MM.1S (cell line): ENCODE measurements at regions not wholly inside any gene's neighbourhood (a gene's known extent, or its start where the extent isn't known, plus 50 kb on each side); places are given as distances from the start of the nearest gene placed in this dataset.

Experiments
- DNase-seq: peaks from one replicate; pipeline ENCODE4 v3.0.0-alpha.2; 2015
- H2AFZ ChIP-seq: fragments of 300-600 bp; sonication (generic); 2 replicates; pipeline ENCODE4 v1.6.0; 2016; ENCODE audit warnings: antibody characterized with exemption, low read length
- H3F3A ChIP-seq: fragments of 300-600 bp; sonication (generic); 2 replicates; pipeline ENCODE4 v1.6.1; 2016; ENCODE audit warnings: mild to moderate bottlenecking, antibody characterized with exemption, low read length, moderate library complexity, mixed read lengths; ENCODE audit not compliant: insufficient read depth
- H3K27ac ChIP-seq: fragments of 300-600 bp; sonication (generic); 2 replicates; pipeline ENCODE4 v1.5.1; 2016; ENCODE audit warnings: mild to moderate bottlenecking, low read length
- H3K27me3 ChIP-seq: fragments of 300-600 bp; sonication (generic); replicated peaks from 2 replicates; pipeline ENCODE4 v1.6.0; 2016; ENCODE audit warnings: low read length; ENCODE audit not compliant: insufficient read depth
- H3K36me3 ChIP-seq: fragments of 300-600 bp; sonication (generic); replicated peaks from 2 replicates; pipeline ENCODE4 v1.6.1; 2016; ENCODE audit warnings: mild to moderate bottlenecking, low read length, mixed read lengths; ENCODE audit not compliant: insufficient read depth
- H3K4me1 ChIP-seq: fragments of 300-600 bp; sonication (generic); 2 replicates; pipeline ENCODE4 v1.6.1; 2016; ENCODE audit warnings: low read length, mixed read lengths
- H3K4me2 ChIP-seq: fragments of 300-600 bp; sonication (generic); 2 replicates; pipeline ENCODE4 v1.6.0; 2016; ENCODE audit warnings: low read depth, low read length
- H3K4me3 ChIP-seq: fragments of 300-600 bp; sonication (generic); 2 replicates; pipeline ENCODE4 v1.5.1; 2016; ENCODE audit warnings: low read length, mixed read lengths
- H3K79me2 ChIP-seq: fragments of 300-600 bp; sonication (generic); 2 replicates; pipeline ENCODE4 v1.6.1; 2016; ENCODE audit warnings: mixed run types, low read length, mixed read lengths
- H3K9ac ChIP-seq: fragments of 300-600 bp; sonication (generic); 2 replicates; pipeline ENCODE4 v1.6.1; 2016; ENCODE audit warnings: low read length, mixed read lengths
- H3K9me2 ChIP-seq: fragments of 300-600 bp; sonication (generic); replicated peaks from 2 replicates; pipeline ENCODE4 v1.6.1; 2016; ENCODE audit warnings: mild to moderate bottlenecking, low read length, mixed read lengths; ENCODE audit not compliant: insufficient read depth
- H3K9me3 ChIP-seq: fragments of 300-600 bp; sonication (generic); replicated peaks from 2 replicates; pipeline ENCODE4 v1.6.1; 2016; ENCODE audit warnings: mild to moderate bottlenecking, low read length, mixed read lengths; ENCODE audit not compliant: insufficient read depth
- H4K20me1 ChIP-seq: fragments of 300-600 bp; sonication (generic); 2 replicates; pipeline ENCODE4 v1.6.1; 2016; ENCODE audit warnings: mild to moderate bottlenecking, low read length, moderate library complexity, mixed read lengths; ENCODE audit not compliant: insufficient read depth
- EZH2 ChIP-seq: fragments of 300-600 bp; sonication (generic); optimal IDR thresholded peaks from 2 replicates; pipeline ENCODE3; 2017; ENCODE audit warnings: low read depth, mild to moderate bottlenecking, antibody characterized with exemption, low read length, mixed read lengths
- EZH2phosphoT487 ChIP-seq: fragments of 300-600 bp; sonication (generic); IDR thresholded peaks from 2 replicates; pipeline ENCODE4 v1.6.1; 2018; ENCODE audit warnings: antibody characterized with exemption, low read length
- TF ChIP-seq, protein P1 (sequence below): fragments of 300-600 bp; sonication (generic); IDR thresholded peaks from 2 replicates; pipeline ENCODE4 v1.5.1; 2016; ENCODE audit warnings: antibody characterized with exemption, low read length, mixed read lengths

DNA sequence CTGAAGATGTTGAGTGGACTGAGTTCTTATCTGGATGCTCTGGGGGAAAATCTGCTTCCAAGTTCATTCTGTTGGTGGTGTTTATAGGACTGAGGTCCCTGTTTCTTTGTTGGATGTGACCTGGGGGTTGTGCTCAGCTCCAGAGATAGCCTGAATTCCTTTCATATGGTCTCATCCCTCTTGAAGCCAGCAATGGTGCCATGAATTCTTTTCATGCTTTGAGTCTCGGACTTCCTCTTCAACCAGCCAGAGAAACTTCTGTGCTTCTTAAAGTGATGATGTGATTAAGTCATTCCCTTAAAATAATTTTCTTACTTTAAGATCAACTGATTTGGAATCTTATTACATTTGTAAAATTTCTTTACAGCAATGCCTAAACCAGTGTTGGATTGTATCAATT is 233.8 kb upstream of the UGT8 start:
- no peak overlapping the region for H2AFZ ChIP-seq
- H3K4me3 ChIP-seq, result no peak overlapping the region
- no peaks in the 10 kb centered on the region for H4K20me1 ChIP-seq
- H3K4me1 ChIP-seq, result no peaks in the 10 kb centered on the region
- TF ChIP-seq, protein P1, sequence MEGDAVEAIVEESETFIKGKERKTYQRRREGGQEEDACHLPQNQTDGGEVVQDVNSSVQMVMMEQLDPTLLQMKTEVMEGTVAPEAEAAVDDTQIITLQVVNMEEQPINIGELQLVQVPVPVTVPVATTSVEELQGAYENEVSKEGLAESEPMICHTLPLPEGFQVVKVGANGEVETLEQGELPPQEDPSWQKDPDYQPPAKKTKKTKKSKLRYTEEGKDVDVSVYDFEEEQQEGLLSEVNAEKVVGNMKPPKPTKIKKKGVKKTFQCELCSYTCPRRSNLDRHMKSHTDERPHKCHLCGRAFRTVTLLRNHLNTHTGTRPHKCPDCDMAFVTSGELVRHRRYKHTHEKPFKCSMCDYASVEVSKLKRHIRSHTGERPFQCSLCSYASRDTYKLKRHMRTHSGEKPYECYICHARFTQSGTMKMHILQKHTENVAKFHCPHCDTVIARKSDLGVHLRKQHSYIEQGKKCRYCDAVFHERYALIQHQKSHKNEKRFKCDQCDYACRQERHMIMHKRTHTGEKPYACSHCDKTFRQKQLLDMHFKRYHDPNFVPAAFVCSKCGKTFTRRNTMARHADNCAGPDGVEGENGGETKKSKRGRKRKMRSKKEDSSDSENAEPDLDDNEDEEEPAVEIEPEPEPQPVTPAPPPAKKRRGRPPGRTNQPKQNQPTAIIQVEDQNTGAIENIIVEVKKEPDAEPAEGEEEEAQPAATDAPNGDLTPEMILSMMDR, result no peak
- TF ChIP-seq EZH2 (no peak), EZH2phosphoT487 (no peak)
- no peak overlapping the region for H3K27ac ChIP-seq
- DNase-seq, result no peak
- H3K36me3 ChIP-seq, result no peaks in the 10 kb centered on the region
- no peaks in the 10 kb centered on the region for H3K79me2 ChIP-seq
- H3K4me2 ChIP-seq, result no peak overlapping the region
- no peaks in the 10 kb centered on the region for H3K9me3 ChIP-seq
- H3F3A ChIP-seq, result no peaks in the 10 kb centered on the region
- H3K9ac ChIP-seq, result no peak overlapping the region
- no peaks in the 10 kb centered on the region for H3K9me2 ChIP-seq
- H3K27me3 ChIP-seq, result no peaks in the 10 kb centered on the region

DNA sequence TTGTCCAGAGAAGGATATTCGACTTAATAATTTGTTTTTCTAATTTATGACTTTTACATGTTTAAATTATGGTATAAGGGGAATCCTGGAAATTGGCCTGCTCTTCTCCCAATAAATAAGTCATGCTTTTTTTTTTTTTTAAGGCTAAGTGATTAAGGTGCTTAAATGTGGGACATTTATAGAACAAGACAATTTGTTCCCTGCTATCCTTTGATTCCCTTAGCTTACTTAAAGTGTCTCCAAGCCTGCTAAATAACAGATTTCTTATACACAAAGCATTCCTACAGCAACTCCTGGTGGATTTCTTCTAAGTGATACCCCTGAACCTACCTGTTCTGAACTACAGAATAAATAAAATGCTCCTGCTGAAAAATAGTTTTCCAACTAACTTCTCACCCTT is 233.0 kb upstream of the UGT8 start:
- no peaks in the 10 kb centered on the region for H4K20me1 ChIP-seq
- H3K36me3 ChIP-seq, result no peaks in the 10 kb centered on the region
- no peaks in the 10 kb centered on the region for H3K27me3 ChIP-seq
- no peaks in the 10 kb centered on the region for H3K9me3 ChIP-seq
- no peak overlapping the region for H3K4me3 ChIP-seq
- no peaks in the 10 kb centered on the region for H3F3A ChIP-seq
- H3K79me2 ChIP-seq, result no peaks in the 10 kb centered on the region
- no peaks in the 10 kb centered on the region for H3K4me1 ChIP-seq
- H3K4me2 ChIP-seq, result no peak overlapping the region
- no peak for TF ChIP-seq EZH2phosphoT487
- H2AFZ ChIP-seq, result no peak overlapping the region
- DNase-seq, result no peak
- no peak overlapping the region for H3K9ac ChIP-seq
- H3K27ac ChIP-seq, result no peak overlapping the region
- no peaks in the 10 kb centered on the region for H3K9me2 ChIP-seq

DNA sequence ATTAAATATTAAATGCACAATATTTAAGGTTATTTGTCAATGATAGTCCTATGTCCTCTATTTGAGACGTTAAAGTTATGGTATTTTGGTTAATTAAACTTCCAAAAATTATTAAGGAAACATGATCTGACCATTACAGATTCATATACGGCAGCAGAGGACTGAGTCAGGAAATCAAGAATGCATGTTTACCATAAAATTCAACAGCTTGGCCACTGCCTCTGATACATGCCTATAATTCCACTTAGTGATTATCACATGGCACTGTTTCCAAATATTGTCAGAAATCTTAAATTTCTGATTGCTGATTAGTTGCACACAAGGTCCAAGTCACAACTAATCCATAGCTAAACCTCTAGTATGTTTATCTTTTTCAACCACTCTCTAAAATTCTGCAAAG is 232.2 kb upstream of the UGT8 start:
- no peaks in the 10 kb centered on the region for H3K9me3 ChIP-seq
- H3K79me2 ChIP-seq, result no peaks in the 10 kb centered on the region
- no peak overlapping the region for H3K9ac ChIP-seq
- no peak for DNase-seq
- no peak for TF ChIP-seq EZH2phosphoT487
- no peak for TF ChIP-seq EZH2
- TF ChIP-seq, protein P1, result no peak
- no peak overlapping the region for H3K4me3 ChIP-seq
- H4K20me1 ChIP-seq, result no peaks in the 10 kb centered on the region
- no peak overlapping the region for H3K4me2 ChIP-seq
- no peaks in the 10 kb centered on the region for H3K27me3 ChIP-seq
- H3F3A ChIP-seq, result no peaks in the 10 kb centered on the region
- no peaks in the 10 kb centered on the region for H3K9me2 ChIP-seq
- no peak overlapping the region for H3K27ac ChIP-seq
- no peaks in the 10 kb centered on the region for H3K4me1 ChIP-seq
- no peak overlapping the region for H2AFZ ChIP-seq
- H3K36me3 ChIP-seq, result no peaks in the 10 kb centered on the region

DNA sequence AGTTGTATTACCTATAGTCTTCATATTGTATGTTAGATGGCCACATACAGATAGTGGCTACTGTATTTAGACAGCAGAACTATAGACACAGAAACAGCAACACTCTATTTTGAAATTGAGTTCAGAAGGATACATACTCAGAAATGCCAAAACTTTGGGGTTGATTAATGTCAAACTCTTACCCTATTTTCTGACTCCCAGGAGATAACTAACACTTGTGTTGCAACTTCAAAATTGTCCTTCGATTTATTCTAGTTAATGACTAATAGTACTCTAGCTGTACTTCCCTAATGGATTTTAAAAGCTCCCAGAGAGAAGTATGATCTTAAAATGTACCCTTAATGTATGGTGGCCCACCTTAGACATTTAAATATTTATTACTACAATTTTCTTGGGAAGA is 229.9 kb upstream of the UGT8 start:
- Histone ChIP-seq H3F3A (no peaks in the 10 kb centered on the region), H2AFZ (no peak overlapping the region), H3K9ac (no peak overlapping the region), H3K9me3 (no peaks in the 10 kb centered on the region), H3K27me3 (no peaks in the 10 kb centered on the region), H3K79me2 (no peaks in the 10 kb centered on the region), H3K9me2 (no peaks in the 10 kb centered on the region), H3K4me1 (no peaks in the 10 kb centered on the region), H3K4me3 (no peak overlapping the region), H3K36me3 (no peaks in the 10 kb centered on the region), H3K27ac (no peak overlapping the region), H3K4me2 (no peak overlapping the region), H4K20me1 (no peaks in the 10 kb centered on the region)
- TF ChIP-seq EZH2phosphoT487 (no peak), EZH2 (no peak)
- TF ChIP-seq, protein P1, result no peak
- no peak for DNase-seq
